ENCODE measurements at regions not wholly inside any gene's neighbourhood (a gene's known extent, or its start where the extent isn't known, plus 50 kb on each side); places are given as distances from the start of the nearest gene placed in this dataset.

GRCh38 chr5:107021575-107021974 lies 649.2 kb downstream of the EFNA5 start:
- in situ Hi-C loops (cut with MboI; ENCODE audit: low pct_unique_long_range_greater_than_20kb, low sequenced_read_pairs, unreplicated experiment), result no loop called here
- TF ChIP-seq CTCF (IDR thresholded peaks at IDR 0.05; ENCODE audit: extremely low read depth, insufficient read depth, missing control alignments), result no peak
- no peak for DNase-seq (ENCODE audit: low spot score)

DNA sequence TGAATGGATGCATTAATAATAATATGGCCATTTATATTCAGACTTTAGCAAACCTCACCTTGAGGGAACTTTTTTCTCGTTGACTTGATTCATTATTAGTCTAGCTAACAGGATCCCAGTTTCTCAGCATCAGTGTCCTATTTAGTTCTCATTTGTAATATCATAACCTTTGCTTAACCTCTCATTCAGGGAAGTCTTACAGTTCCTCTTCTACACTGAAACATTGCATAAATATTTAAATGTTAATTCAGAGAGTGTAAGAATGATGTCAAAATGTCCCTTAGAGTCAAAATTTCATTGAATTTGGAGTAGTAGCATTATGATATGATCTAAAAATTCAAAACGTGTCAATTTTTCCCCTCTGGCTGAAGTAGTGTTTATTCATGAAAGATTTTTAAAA lies 650.1 kb downstream of the EFNA5 start:
- no peak for DNase-seq (ENCODE audit: low spot score)
- in situ Hi-C loops (cut with MboI; ENCODE audit: low pct_unique_long_range_greater_than_20kb, low sequenced_read_pairs, unreplicated experiment), result no loop called here
- no peak for TF ChIP-seq CTCF (IDR thresholded peaks at IDR 0.05; ENCODE audit: extremely low read depth, insufficient read depth, missing control alignments)

DNA sequence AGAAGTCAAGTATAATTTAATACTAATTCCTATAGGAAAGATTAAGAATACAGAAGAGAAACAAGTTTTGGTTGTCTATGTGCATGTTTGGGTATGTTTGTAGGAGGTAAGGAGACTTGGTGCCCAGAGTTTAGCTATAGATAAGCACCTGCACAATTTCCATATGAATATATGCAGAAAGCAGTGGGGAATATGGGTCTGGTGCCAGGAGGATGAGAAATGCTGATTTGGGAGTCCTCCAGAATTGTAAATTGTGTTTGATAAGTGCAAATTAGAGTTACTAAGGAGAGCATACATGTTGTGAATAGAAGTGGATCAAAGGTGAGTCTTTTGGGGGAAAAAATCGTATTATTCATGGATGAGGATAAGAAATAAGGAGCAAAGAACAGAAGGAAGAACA lies 653.1 kb downstream of the EFNA5 start:
- no peak for DNase-seq (ENCODE audit: low spot score)
- in situ Hi-C loops (cut with MboI; ENCODE audit: low pct_unique_long_range_greater_than_20kb, low sequenced_read_pairs, unreplicated experiment), result no loop called here
- no peak for TF ChIP-seq CTCF (IDR thresholded peaks at IDR 0.05; ENCODE audit: extremely low read depth, insufficient read depth, missing control alignments)

DNA sequence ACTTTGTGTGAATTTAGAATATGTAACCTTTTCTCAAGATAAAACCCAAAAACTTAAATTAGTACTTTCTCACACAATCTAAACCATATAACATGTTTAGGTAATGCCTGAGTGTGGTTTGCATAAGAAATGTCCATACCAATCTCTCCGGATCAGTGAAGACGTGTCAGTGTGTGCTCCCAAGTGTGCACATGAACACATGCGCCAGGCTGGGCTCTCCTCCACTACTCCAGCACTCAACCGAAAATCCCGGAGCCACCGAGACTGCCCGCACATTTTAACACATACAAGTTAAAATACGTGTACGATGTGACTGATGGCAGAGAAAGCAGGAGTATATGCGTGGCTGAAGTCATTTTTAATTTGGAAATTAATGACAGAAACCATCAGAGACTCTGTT lies 658.4 kb downstream of the EFNA5 start:
- in situ Hi-C loops (cut with MboI; ENCODE audit: low pct_unique_long_range_greater_than_20kb, low sequenced_read_pairs, unreplicated experiment), result no loop called here
- TF ChIP-seq CTCF (IDR thresholded peaks at IDR 0.05; ENCODE audit: extremely low read depth, insufficient read depth, missing control alignments), result no peak
- no peak for DNase-seq (ENCODE audit: low spot score)

DNA sequence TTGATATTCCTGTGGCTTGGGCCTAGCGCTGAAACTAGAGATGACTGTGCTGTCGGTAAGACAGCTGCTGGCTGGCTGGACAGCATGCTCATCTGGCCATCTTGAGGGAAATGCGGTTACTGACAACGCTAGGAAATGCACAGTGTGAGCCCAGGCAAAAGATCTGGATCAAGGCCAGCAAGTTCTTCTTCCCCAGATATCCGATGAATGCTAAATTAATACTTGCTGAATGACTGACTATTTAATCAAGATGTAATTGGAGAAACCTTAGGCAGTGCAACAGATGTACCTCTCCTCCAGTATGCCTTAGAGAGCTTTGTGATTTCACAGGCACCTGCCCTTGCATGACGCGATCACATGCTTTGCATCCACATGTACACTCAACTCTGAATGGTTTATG lies 659.1 kb downstream of the EFNA5 start:
- no peak for TF ChIP-seq CTCF (IDR thresholded peaks at IDR 0.05; ENCODE audit: extremely low read depth, insufficient read depth, missing control alignments)
- in situ Hi-C loops (cut with MboI; ENCODE audit: low pct_unique_long_range_greater_than_20kb, low sequenced_read_pairs, unreplicated experiment), result no loop called here
- DNase-seq (ENCODE audit: low spot score), result no peak

- in situ Hi-C loops (cut with MboI; ENCODE audit: low pct_unique_long_range_greater_than_20kb, low sequenced_read_pairs, unreplicated experiment), result no loop called here
- no peak for DNase-seq (ENCODE audit: low spot score)
- no peak for TF ChIP-seq CTCF (IDR thresholded peaks at IDR 0.05; ENCODE audit: extremely low read depth, insufficient read depth, missing control alignments)
These were observed 660.7 kb downstream of the EFNA5 start for GRCh38 chr5:107010060-107010459.

- no peak for TF ChIP-seq CTCF (IDR thresholded peaks at IDR 0.05; ENCODE audit: extremely low read depth, insufficient read depth, missing control alignments)
- DNase-seq (ENCODE audit: low spot score), result no peak
- in situ Hi-C loops (cut with MboI; ENCODE audit: low pct_unique_long_range_greater_than_20kb, low sequenced_read_pairs, unreplicated experiment), result no loop called here
These were observed 665.1 kb downstream of the EFNA5 start for GRCh38 chr5:107005653-107006052.
